K562 (cell line): ENCODE measurements at regions not wholly inside any gene's neighbourhood (a gene's known extent, or its start where the extent isn't known, plus 50 kb on each side); places are given as distances from the start of the nearest gene placed in this dataset.

Experiments
- ARNT ChIP-seq, 2 experiments: fragments of 450-650 bp; IDR thresholded peaks; 2 replicates each; pipeline ENCODE4 v1.6.1; 2016; ENCODE audit warnings: mild to moderate bottlenecking in 1 of 2
- FOXK2 ChIP-seq, 2 experiments: fragments of 450-650 bp; IDR thresholded peaks in 1 of 2; conservative IDR thresholded peaks in 1 of 2; 2 replicates each; pipeline ENCODE4 v1.6.1; 2016; ENCODE audit warnings: low read depth in 2 of 2, mild to moderate bottlenecking in 1 of 2
- KHSRP ChIP-seq: fragments of 450-650 bp; IDR thresholded peaks from 2 replicates; pipeline ENCODE4 v1.6.1; 2017
- RCOR1 ChIP-seq, 2 experiments: IDR thresholded peaks; 2 replicates each; pipeline ENCODE4 v1.6.1; 2012; ENCODE audit warnings: low read depth in 2 of 2, low read length in 2 of 2, borderline replicate concordance in 1 of 2, improper control_type of control experiment in 1 of 2
- SMARCA5 ChIP-seq: fragments of 450-650 bp; IDR thresholded peaks from 2 replicates; pipeline ENCODE4 v1.6.1; 2016
- SP2 ChIP-seq: IDR thresholded peaks from 2 replicates; pipeline ENCODE4 v1.6.1; 2011; ENCODE audit warnings: mild to moderate bottlenecking, low read depth, low read length, moderate library complexity; ENCODE audit not compliant: poor library complexity, severe bottlenecking; ENCODE audit errors: extremely low read depth
- SRSF3 ChIP-seq: fragments of 200-400 bp; formaldehyde crosslinking; IDR thresholded peaks from 2 replicates; pipeline ENCODE4 v1.6.1; 2016; ENCODE audit warnings: mild to moderate bottlenecking, low read length, moderate library complexity; ENCODE audit not compliant: insufficient read depth
- ZNF3 ChIP-seq: fragments of 250-450 bp; sonication (Bioruptor Pico); IDR thresholded peaks from 2 replicates; pipeline ENCODE4 v1.5.0; 2021; ENCODE audit warnings: mild to moderate bottlenecking, moderate library complexity
- TF ChIP-seq, protein P1 (sequence below): fragments of 450-650 bp; IDR thresholded peaks from 2 replicates; pipeline ENCODE4 v1.7.1; 2018; ENCODE audit warnings: mild to moderate bottlenecking, low read depth; ENCODE audit not compliant: partially characterized antibody
- TF ChIP-seq, protein P2 (sequence below), 3 experiments: fragments of 200-800 bp in 1 of 3; sonication (Bioruptor generic) in 1 of 3; sonication (generic) in 1 of 3; formaldehyde crosslinking in 1 of 3; IDR thresholded peaks; 2 replicates each; pipeline versions ENCODE4 v1.6.1 to v1.8.0; 2016 to 2022; ENCODE audit warnings: mild to moderate bottlenecking in 2 of 3, missing compliant biosample characterization in 2 of 3, missing genetic modification characterization in 2 of 3, missing genetic modification reagents in 1 of 3

DNA sequence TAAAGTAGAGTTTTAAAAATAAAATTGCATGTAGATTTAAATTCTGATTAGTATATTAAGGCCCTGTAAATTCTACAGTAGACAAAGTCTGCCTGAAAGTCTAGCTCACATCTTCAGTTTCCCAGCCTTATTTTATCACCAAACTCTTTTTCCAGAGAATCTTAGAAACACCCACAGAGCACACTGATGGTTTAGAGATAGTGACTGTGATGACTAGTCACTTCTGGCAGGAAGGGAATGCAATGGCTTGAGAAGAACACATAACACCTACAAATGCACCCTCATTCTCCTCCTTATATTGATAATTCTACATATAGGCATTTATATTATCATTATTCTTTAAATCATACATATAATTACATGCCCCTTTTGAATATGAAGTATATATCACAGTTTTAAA is 232.9 kb downstream of the ARAP2 start (continued):
- TF ChIP-seq, protein P1, sequence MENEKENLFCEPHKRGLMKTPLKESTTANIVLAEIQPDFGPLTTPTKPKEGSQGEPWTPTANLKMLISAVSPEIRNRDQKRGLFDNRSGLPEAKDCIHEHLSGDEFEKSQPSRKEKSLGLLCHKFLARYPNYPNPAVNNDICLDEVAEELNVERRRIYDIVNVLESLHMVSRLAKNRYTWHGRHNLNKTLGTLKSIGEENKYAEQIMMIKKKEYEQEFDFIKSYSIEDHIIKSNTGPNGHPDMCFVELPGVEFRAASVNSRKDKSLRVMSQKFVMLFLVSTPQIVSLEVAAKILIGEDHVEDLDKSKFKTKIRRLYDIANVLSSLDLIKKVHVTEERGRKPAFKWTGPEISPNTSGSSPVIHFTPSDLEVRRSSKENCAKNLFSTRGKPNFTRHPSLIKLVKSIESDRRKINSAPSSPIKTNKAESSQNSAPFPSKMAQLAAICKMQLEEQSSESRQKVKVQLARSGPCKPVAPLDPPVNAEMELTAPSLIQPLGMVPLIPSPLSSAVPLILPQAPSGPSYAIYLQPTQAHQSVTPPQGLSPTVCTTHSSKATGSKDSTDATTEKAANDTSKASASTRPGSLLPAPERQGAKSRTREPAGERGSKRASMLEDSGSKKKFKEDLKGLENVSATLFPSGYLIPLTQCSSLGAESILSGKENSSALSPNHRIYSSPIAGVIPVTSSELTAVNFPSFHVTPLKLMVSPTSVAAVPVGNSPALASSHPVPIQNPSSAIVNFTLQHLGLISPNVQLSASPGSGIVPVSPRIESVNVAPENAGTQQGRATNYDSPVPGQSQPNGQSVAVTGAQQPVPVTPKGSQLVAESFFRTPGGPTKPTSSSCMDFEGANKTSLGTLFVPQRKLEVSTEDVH = no peak
- TF ChIP-seq RCOR1 (IDR thresholded peaks at IDR 0.05; ENCODE audit: borderline replicate concordance in 1 of 2, low read depth in 2 of 2, low read length in 2 of 2) (no peak), SRSF3 (no peak), KHSRP (no peak), SMARCA5 (no peak), FOXK2 (conservative IDR thresholded peaks at IDR 0.05 in 1 of 2, IDR thresholded peaks at IDR 0.05 in 1 of 2; ENCODE audit: low read depth in 2 of 2) (no peak), ARNT (IDR thresholded peaks at IDR 0.05) (no peak), SP2 (no peak), ZNF3 (no peak)
- TF ChIP-seq, protein P2, sequence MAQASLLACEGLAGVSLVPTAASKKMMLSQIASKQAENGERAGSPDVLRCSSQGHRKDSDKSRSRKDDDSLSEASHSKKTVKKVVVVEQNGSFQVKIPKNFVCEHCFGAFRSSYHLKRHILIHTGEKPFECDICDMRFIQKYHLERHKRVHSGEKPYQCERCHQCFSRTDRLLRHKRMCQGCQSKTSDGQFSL (CRISPR knock-in tag; IDR thresholded peaks at IDR 0.05) = no peak
- TF ChIP-seq, protein P2 (tag; IDR thresholded peaks at IDR 0.05) = no peak
